ENCODE measurements at regions not wholly inside any gene's neighbourhood (a gene's known extent, or its start where the extent isn't known, plus 50 kb on each side); places are given as distances from the start of the nearest gene placed in this dataset.

DNA sequence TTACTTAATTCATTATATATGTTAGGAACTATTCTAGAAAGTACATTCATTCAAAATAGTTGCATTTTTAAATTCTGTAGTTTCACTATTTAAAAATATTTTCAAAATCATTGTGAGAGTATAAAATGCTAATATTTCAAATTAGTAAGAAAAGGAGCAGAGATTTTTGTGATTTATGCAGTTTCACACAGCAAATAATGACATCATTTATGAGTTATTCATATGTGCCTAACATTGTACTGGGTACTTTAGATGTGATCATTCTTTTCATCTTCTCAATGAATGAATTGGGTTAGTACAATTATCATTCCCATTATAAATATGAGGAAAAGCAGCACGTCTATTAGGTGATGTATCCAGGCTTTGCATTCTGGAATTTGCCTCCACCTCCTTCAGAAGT, 1451.0 kb upstream of the IGFBP7 start:
- Histone ChIP-seq H3K27me3 (replicated peaks; ENCODE audit: insufficient read depth) (no peaks in the 10 kb centered on the region), H3K36me3 (no peaks in the 10 kb centered on the region), H3K4me1 (ENCODE audit: control insufficient read depth in 1 of 2, low read depth in 2 of 2) (no peaks in the 10 kb centered on the region), H3K4me3 (no peak overlapping the region), H3K27ac (no peak overlapping the region), H3K9me3 (no peaks in the 10 kb centered on the region)
- ATAC-seq (ENCODE audit: insufficient number of reproducible peaks, low FRiP score, low read depth) (no peak), DNase-seq (ENCODE audit: low spot score) (no peak)
- TF ChIP-seq, protein P1, sequence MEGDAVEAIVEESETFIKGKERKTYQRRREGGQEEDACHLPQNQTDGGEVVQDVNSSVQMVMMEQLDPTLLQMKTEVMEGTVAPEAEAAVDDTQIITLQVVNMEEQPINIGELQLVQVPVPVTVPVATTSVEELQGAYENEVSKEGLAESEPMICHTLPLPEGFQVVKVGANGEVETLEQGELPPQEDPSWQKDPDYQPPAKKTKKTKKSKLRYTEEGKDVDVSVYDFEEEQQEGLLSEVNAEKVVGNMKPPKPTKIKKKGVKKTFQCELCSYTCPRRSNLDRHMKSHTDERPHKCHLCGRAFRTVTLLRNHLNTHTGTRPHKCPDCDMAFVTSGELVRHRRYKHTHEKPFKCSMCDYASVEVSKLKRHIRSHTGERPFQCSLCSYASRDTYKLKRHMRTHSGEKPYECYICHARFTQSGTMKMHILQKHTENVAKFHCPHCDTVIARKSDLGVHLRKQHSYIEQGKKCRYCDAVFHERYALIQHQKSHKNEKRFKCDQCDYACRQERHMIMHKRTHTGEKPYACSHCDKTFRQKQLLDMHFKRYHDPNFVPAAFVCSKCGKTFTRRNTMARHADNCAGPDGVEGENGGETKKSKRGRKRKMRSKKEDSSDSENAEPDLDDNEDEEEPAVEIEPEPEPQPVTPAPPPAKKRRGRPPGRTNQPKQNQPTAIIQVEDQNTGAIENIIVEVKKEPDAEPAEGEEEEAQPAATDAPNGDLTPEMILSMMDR (IDR thresholded peaks at IDR 0.05): no peak

DNA sequence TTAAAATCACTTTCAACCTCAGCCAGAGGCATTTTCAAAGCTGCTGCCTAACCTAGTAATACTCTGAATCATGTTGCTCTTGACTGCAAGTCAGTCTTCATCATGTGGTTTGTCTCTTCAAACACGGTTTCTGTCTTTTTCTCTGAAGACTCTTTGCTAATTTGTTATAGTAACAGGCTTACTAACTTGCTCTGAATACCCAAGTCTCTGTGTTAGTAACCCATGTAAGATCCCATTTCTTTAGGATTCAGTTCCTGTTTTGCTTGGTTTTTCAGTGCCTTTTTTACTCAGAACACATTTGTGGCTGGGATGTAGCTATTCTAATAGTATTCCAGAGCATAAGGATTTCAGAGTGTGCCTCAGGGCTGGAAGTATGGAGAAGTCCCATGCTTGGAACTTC, 1450.6 kb upstream of the IGFBP7 start:
- Histone ChIP-seq H3K4me3 (no peak overlapping the region), H3K27me3 (replicated peaks; ENCODE audit: insufficient read depth) (no peaks in the 10 kb centered on the region), H3K9me3 (no peaks in the 10 kb centered on the region), H3K27ac (no peak overlapping the region), H3K4me1 (ENCODE audit: control insufficient read depth in 1 of 2, low read depth in 2 of 2) (no peaks in the 10 kb centered on the region), H3K36me3 (no peaks in the 10 kb centered on the region)
- DNase-seq (ENCODE audit: low spot score) (no peak), ATAC-seq (ENCODE audit: insufficient number of reproducible peaks, low FRiP score, low read depth) (no peak)
- TF ChIP-seq, protein P1 (IDR thresholded peaks at IDR 0.05): no peak

GRCh38 chr4:58553679-58554078, 1443.5 kb upstream of the IGFBP7 start:
- Histone ChIP-seq H3K27ac (no peak overlapping the region), H3K4me3 (no peak overlapping the region), H3K36me3 (no peaks in the 10 kb centered on the region), H3K9me3 (no peaks in the 10 kb centered on the region), H3K27me3 (replicated peaks; ENCODE audit: insufficient read depth) (no peaks in the 10 kb centered on the region), H3K4me1 (ENCODE audit: control insufficient read depth in 1 of 2, low read depth in 2 of 2) (no peaks in the 10 kb centered on the region)
- TF ChIP-seq, protein P1 (IDR thresholded peaks at IDR 0.05): no peak
- DNase-seq (ENCODE audit: low spot score) (no peak), ATAC-seq (ENCODE audit: insufficient number of reproducible peaks, low FRiP score, low read depth) (no peak)

- Histone ChIP-seq H3K4me1 (ENCODE audit: control insufficient read depth in 1 of 2, low read depth in 2 of 2) (no peaks in the 10 kb centered on the region), H3K4me3 (no peak overlapping the region), H3K36me3 (no peaks in the 10 kb centered on the region), H3K9me3 (no peaks in the 10 kb centered on the region), H3K27me3 (replicated peaks; ENCODE audit: insufficient read depth) (no peaks in the 10 kb centered on the region), H3K27ac (no peak overlapping the region)
- DNase-seq (ENCODE audit: low spot score) (no peak), ATAC-seq (ENCODE audit: insufficient number of reproducible peaks, low FRiP score, low read depth) (no peak)
- TF ChIP-seq, protein P1 (IDR thresholded peaks at IDR 0.05): no peak
These were observed 1442.8 kb upstream of the IGFBP7 start for GRCh38 chr4:58553031-58553430.

DNA sequence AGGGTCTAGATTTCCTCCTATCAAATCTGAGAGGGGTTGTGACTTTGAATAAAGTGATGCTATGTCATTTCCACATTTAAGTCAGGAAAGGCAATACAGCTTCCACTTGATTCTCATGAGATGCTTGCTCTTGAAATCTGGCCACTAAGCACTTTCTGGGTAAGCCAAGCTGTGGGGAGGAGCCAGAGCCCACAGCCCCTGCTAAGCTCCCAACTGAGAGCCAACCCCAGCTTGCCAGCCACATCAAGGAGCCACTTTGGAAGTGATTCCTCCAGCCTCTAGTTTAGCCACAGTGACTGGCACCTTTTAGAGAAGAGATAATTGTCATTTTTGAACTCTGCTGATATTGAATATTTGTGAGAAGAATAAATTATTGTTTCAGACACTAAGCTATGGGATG, 1441.5 kb upstream of the IGFBP7 start:
- Histone ChIP-seq H3K27ac (no peak overlapping the region), H3K4me3 (no peak overlapping the region), H3K4me1 (ENCODE audit: control insufficient read depth in 1 of 2, low read depth in 2 of 2) (no peaks in the 10 kb centered on the region), H3K27me3 (replicated peaks; ENCODE audit: insufficient read depth) (no peaks in the 10 kb centered on the region), H3K36me3 (no peaks in the 10 kb centered on the region), H3K9me3 (no peaks in the 10 kb centered on the region)
- ATAC-seq (ENCODE audit: insufficient number of reproducible peaks, low FRiP score, low read depth) (no peak), DNase-seq (ENCODE audit: low spot score) (no peak)
- TF ChIP-seq, protein P1 (IDR thresholded peaks at IDR 0.05): no peak

All from thoracic aorta (tissue), 2 donors.